GM10266 (cell line): ENCODE measurements at regions not wholly inside any gene's neighbourhood (a gene's known extent, or its start where the extent isn't known, plus 50 kb on each side); places are given as distances from the start of the nearest gene placed in this dataset.

Source experiments
- DNase-seq: peaks from one replicate; pipeline ENCODE4 v3.0.0; 2012; ENCODE audit errors: extremely low spot score
- TF ChIP-seq, protein P1 (sequence below): IDR thresholded peaks from 2 replicates; pipeline ENCODE4 v1.5.1; 2012; ENCODE audit warnings: mild to moderate bottlenecking, low read depth; ENCODE audit not compliant: control insufficient read depth, insufficient read depth; ENCODE audit errors: missing control alignments

DNA sequence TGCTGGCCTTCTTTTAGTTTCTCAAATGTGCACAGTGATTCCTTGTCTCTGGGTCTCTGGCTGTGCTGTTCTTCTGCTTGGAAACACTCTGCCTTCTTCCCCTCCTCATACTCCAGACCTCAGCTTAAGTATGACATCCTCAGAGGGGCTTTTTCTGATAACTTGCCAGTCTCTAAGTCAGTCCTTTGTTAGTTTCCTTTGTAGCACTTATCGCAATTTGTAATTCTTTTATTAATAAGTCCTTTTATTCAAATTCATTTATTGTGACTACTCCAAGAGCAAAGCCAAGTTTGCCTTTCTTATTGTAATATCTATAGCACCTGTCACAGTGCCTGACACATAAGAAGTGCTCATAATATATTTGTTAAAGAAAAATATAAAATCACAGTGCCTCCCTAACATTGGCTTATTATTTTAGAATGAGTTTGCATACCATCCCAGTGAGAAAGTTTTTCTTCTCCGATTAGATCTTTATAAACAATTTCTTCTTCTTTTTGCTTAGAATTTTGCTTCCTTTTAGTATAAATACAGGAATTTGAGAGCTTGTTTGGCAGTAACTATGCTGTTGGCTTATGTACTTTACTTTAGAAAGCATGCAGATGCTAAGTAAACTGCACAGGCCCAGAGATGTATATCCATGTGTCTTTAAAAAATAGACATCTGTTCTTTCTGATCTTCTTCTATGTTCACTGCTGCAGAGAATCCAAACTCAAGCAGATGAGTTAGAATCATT, 198.0 kb downstream of the GAS1 start:
- TF ChIP-seq, protein P1, sequence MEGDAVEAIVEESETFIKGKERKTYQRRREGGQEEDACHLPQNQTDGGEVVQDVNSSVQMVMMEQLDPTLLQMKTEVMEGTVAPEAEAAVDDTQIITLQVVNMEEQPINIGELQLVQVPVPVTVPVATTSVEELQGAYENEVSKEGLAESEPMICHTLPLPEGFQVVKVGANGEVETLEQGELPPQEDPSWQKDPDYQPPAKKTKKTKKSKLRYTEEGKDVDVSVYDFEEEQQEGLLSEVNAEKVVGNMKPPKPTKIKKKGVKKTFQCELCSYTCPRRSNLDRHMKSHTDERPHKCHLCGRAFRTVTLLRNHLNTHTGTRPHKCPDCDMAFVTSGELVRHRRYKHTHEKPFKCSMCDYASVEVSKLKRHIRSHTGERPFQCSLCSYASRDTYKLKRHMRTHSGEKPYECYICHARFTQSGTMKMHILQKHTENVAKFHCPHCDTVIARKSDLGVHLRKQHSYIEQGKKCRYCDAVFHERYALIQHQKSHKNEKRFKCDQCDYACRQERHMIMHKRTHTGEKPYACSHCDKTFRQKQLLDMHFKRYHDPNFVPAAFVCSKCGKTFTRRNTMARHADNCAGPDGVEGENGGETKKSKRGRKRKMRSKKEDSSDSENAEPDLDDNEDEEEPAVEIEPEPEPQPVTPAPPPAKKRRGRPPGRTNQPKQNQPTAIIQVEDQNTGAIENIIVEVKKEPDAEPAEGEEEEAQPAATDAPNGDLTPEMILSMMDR = no peak
- DNase-seq = no peak

DNA sequence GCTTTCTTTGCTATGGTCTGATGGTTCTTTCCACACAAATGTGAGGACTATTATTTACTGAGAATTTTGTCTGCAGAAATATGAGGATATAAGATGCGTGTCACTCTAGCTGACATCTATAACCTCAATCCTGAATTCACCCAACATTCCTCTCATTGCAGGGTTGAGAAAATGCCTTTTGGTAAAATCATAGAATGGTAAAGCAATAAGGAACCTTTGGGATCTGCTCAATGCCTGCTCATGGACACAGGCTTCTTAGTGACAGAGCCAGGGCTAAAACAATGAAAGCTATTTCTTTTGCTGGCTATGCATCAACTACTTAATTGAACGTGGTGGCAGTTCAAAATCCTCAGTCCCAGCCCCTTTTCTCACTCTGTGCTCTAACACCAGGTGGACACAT, 199.6 kb downstream of the GAS1 start:
- TF ChIP-seq, protein P1 = no peak
- no peak for DNase-seq

- TF ChIP-seq, protein P1 = no peak
- DNase-seq = no peak
These were observed 205.7 kb downstream of the GAS1 start for GRCh38 chr9:86741311-86742208.

GRCh38 chr9:86735772-86736458, 211.4 kb downstream of the GAS1 start:
- no peak for DNase-seq
- TF ChIP-seq, protein P1 = no peak

- TF ChIP-seq, protein P1 = no peak
- DNase-seq = no peak
These were observed 212.5 kb downstream of the GAS1 start for GRCh38 chr9:86734771-86735170.

DNA sequence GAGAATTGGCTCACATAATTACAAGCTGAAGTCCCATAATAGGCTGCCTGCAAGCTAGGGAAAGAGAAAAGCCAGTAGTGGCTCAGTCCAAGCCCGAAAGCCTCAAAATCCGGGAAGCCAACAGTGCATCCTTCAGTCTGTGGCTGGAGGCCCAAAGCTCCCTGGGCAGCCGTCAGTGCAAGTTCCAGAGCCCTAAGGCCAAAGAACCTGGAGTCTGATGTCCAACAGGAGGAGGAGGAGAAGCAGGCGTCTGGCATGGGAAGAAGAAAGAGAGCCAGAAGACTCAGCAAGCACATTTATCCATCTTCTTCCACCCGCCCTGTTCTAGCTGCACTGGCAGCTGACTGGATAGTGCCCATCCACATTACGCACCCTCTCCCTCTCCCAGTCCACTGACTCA, 213.4 kb downstream of the GAS1 start:
- no peak for DNase-seq
- TF ChIP-seq, protein P1 = no peak
